HG02642 (cell line): ENCODE measurements at regions not wholly inside any gene's neighbourhood (a gene's known extent, or its start where the extent isn't known, plus 50 kb on each side); places are given as distances from the start of the nearest gene placed in this dataset.
A peak's percentile ranks its signal among the peaks of the same experiment; 100 is the strongest.

Experiments
- ATAC-seq: cut with Tn5 transposase; IDR thresholded peaks from one replicate; pipeline ENCODE4 v1.9.1; 2021; ENCODE audit warnings: mild to moderate bottlenecking; ENCODE audit not compliant: unreplicated experiment, poor library complexity

DNA sequence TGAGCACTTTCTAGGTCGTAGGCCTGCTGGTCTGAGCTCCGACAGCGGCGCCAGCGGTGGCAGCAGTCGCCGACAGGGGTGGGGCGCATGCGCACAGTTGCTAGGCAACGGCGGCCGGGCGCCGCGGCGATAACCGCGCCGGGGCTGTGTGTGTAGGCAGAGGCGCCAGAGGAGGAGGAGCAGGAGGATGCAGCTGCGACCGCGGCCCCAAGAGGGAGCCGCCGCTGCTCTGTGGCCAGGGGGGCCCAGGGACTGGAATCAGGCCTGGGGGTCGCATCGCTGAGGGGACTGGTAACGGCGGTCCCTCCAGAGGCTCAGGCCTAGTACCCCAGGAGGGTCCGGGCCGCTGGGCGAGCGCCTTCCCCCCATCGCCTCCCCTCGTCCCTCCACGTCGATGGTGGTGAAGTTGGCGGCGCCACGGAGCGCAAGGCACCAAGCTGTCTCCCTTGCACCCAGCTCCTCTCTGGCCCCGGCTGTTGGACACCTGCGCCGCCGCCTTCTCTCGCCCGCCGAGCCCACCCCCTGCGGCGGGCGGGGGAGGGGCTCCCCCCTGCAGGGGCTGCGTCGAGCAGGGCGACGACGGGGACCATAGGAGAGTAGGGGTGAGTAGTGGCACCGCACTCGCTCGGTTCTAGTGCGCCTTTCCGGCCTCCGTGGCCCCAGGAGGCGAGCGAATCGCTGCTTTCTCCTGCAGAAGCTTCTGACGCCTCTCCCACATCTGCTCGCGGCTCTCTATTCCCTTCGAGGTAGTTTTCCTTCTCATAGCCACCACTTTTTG lies 58.6 kb upstream of the ZC4H2 start, which contains the start of gene ZC3H12B:
Gene ZC3H12B (plus strand): TSS at position 159 of the 778 bp plus-strand sequence.
- ATAC-seq: peak; percentile 96

GRCh38 chrX:65034292-65034667 lies 58.0 kb upstream of the ZC4H2 start:
- no peak for ATAC-seq
